Panc1 (cell line): ENCODE measurements at regions not wholly inside any gene's neighbourhood (a gene's known extent, or its start where the extent isn't known, plus 50 kb on each side); places are given as distances from the start of the nearest gene placed in this dataset.

ENCODE experiments used
- CTCF ChIP-seq: fragments of 450-650 bp; IDR thresholded peaks from 2 replicates; pipeline ENCODE4 v1.5.1; 2017; ENCODE audit warnings: mild to moderate bottlenecking
- POLR2AphosphoS5 ChIP-seq: IDR thresholded peaks from 2 replicates; pipeline ENCODE4 v1.6.1; 2012; ENCODE audit warnings: mild to moderate bottlenecking, low read depth, low read length, moderate library complexity
- REST ChIP-seq, 2 experiments: IDR thresholded peaks; 2 replicates each; pipeline ENCODE4 v1.6.1; 2011 to 2012; ENCODE audit warnings: low read depth in 2 of 2, control low read depth in 1 of 2, low read length in 1 of 2, mild to moderate bottlenecking in 1 of 2, moderate library complexity in 1 of 2; ENCODE audit not compliant: insufficient read depth in 1 of 2
- SIN3A ChIP-seq: IDR thresholded peaks from 2 replicates; pipeline ENCODE4 v1.6.1; 2012; ENCODE audit warnings: low read depth, mild to moderate bottlenecking, low read length, moderate library complexity, borderline replicate concordance; ENCODE audit not compliant: insufficient read depth
- TCF7L2 ChIP-seq: IDR thresholded peaks from 2 replicates; pipeline ENCODE4 v1.6.1; 2011; ENCODE audit warnings: mild to moderate bottlenecking, low read depth, low read length, inconsistent platforms

DNA sequence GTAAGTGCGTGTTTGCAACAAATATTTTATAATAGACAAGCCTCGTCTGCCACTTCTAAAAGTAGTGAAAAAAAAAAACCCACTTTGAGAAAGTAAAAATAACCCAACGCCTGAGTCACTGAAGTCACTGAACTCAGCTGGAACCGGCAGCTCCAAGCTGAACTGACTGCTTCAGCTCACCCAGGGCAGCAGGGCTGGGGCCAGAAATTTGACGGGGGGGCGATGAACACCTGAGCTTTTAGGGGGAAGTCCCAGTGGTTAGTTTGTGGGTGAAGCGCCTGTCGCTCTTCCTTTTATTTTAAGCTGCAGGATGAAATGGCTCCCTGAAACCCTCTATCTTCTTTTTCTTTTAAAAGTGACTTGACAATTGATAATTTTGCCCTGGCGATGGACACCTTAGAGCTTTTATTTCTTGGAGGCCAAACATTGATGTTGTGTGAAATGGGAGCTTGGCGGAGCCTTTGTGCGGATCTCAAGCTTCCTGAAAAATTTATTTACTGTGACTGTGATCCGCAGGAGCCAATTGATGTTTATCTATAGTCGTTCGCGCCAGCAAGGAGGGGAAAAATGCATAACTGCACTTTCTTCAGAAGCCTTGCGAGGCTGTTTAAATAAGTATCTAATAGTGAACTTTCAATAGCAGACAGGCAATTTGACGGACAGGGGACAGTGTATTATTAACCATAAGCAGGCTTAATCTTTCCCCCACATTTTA lies 173.2 kb upstream of the MYL2 start:
- TF ChIP-seq REST (IDR thresholded peaks at IDR 0.05; ENCODE audit: insufficient read depth in 1 of 2, low read depth in 2 of 2, low read length in 1 of 2) (no peak), CTCF (no peak), POLR2AphosphoS5 (no peak), SIN3A (no peak), TCF7L2 (no peak)
